ENCODE measurements at regions not wholly inside any gene's neighbourhood (a gene's known extent, or its start where the extent isn't known, plus 50 kb on each side); places are given as distances from the start of the nearest gene placed in this dataset.
"Not testable (repeated sequence)": the region's sequence is repeated elsewhere in the genome, so short reads cannot be mapped to it uniquely, and the experiment has no call there.

GRCh38 chr2:72078773-72079172 is 68.9 kb downstream of the CYP26B1 start:
- no peak for DNase-seq

- DNase-seq: no peak
Observed at GRCh38 chr2:72077702-72078169, 69.9 kb downstream of the CYP26B1 start.

GRCh38 chr2:72073373-72073772 is 74.3 kb downstream of the CYP26B1 start:
- not testable (repeated sequence) for DNase-seq

GRCh38 chr2:72064197-72064596 is 83.5 kb downstream of the CYP26B1 start:
- not testable (repeated sequence) for DNase-seq

GRCh38 chr2:72062336-72062735 is 85.3 kb downstream of the CYP26B1 start:
- no peak for DNase-seq

- peak; percentile 9 for DNase-seq
Observed at GRCh38 chr2:72057308-72057707, 90.4 kb downstream of the CYP26B1 start.

- no peak for DNase-seq
Observed at GRCh38 chr2:72051971-72052505, 95.6 kb downstream of the CYP26B1 start.

GRCh38 chr2:72051204-72051603 is 96.5 kb downstream of the CYP26B1 start:
- DNase-seq: no peak

GRCh38 chr2:72050734-72051133 is 96.9 kb downstream of the CYP26B1 start:
- DNase-seq: no peak

- no peak for DNase-seq
Observed at GRCh38 chr2:72048881-72049477, 98.7 kb downstream of the CYP26B1 start.

- DNase-seq: no peak
Observed at GRCh38 chr2:72043985-72044384, 103.7 kb downstream of the CYP26B1 start.

- DNase-seq: no peak
Observed at GRCh38 chr2:72041638-72042111, 106.0 kb downstream of the CYP26B1 start.

GRCh38 chr2:72040629-72041571 is 106.8 kb downstream of the CYP26B1 start:
- DNase-seq: no peak

- DNase-seq: no peak
Observed at GRCh38 chr2:72038524-72038923, 109.1 kb downstream of the CYP26B1 start.

- no peak for DNase-seq
Observed at GRCh38 chr2:72037261-72037666, 110.4 kb downstream of the CYP26B1 start.

GRCh38 chr2:72036595-72036994 is 111.1 kb downstream of the CYP26B1 start:
- no peak for DNase-seq

- no peak for DNase-seq
Observed at GRCh38 chr2:72036173-72036545, 111.5 kb downstream of the CYP26B1 start.

GRCh38 chr2:72035518-72036172 is 112.0 kb downstream of the CYP26B1 start:
- no peak for DNase-seq

GRCh38 chr2:72034353-72035095 is 113.1 kb downstream of the CYP26B1 start:
- DNase-seq: no peak

- no peak for DNase-seq
Observed at GRCh38 chr2:72033636-72034035, 114.0 kb downstream of the CYP26B1 start.

- DNase-seq: no peak
Observed at GRCh38 chr2:72032481-72033041, 115.1 kb downstream of the CYP26B1 start.

All from RPMI8226 (cell line).